ENCODE measurements at regions not wholly inside any gene's neighbourhood (a gene's known extent, or its start where the extent isn't known, plus 50 kb on each side); places are given as distances from the start of the nearest gene placed in this dataset.

GRCh38 chr1:88210103-88210787 is 473.8 kb upstream of the PKN2 start:
- Histone ChIP-seq H3K4me1 (ENCODE audit: insufficient read depth, low read length, poor library complexity, severe bottlenecking) (no peaks in the 10 kb centered on the region), H3K9me2 (ENCODE audit: insufficient read depth, low read length) (no peaks in the 10 kb centered on the region), H3K9me3 (ENCODE audit: low read length) (no peaks in the 10 kb centered on the region), H3K27ac (ENCODE audit: low read depth, low read length, poor library complexity, severe bottlenecking) (no peak overlapping the region), H4K20me1 (ENCODE audit: insufficient read depth, low read length) (no peaks in the 10 kb centered on the region), H2AFZ (ENCODE audit: low read length) (no peak overlapping the region), H3K36me3 (ENCODE audit: insufficient read depth, low read length) (no peaks in the 10 kb centered on the region), H3K4me3 (ENCODE audit: low read depth, low read length, poor library complexity, severe bottlenecking) (no peak overlapping the region), H3K4me2 (ENCODE audit: low read length) (no peak overlapping the region), H3K79me2 (ENCODE audit: insufficient read depth, low read depth, low read length) (no peaks in the 10 kb centered on the region)
- ChIA-PET POLR2A (interaction anchor here (0.7 kb wide), 1 partner anchor 1005 kb away, joined by 3 read pairs; no protein-coding TSS in a partner anchor), CTCF (ENCODE audit: unreplicated experiment) (no interaction called here)
- no peak for DNase-seq (ENCODE audit: low spot score)
- intact Hi-C loops (cut with micrococcal nuclease; ENCODE audit: unreplicated experiment): no loop called here
- TF ChIP-seq CTCF (conservative IDR thresholded peaks at IDR 0.05; ENCODE audit: low read length): no peak
- TF ChIP-seq EZH2phosphoT487 (IDR thresholded peaks at IDR 0.05; ENCODE audit: borderline replicate concordance, low read depth, low read length): no peak
- no TSS peak for BruUV-seq (replicated peaks)

- POLR2A ChIA-PET: no interaction called here
- Histone ChIP-seq H2AFZ (ENCODE audit: low read length) (no peak overlapping the region), H3K4me3 (ENCODE audit: low read depth, low read length, poor library complexity, severe bottlenecking) (no peak overlapping the region), H3K4me1 (ENCODE audit: insufficient read depth, low read length, poor library complexity, severe bottlenecking) (no peaks in the 10 kb centered on the region), H3K9me3 (ENCODE audit: low read length) (no peaks in the 10 kb centered on the region), H3K79me2 (ENCODE audit: insufficient read depth, low read depth, low read length) (no peaks in the 10 kb centered on the region), H3K4me2 (ENCODE audit: low read length) (no peak overlapping the region), H3K27ac (ENCODE audit: low read depth, low read length, poor library complexity, severe bottlenecking) (no peak overlapping the region), H4K20me1 (ENCODE audit: insufficient read depth, low read length) (no peaks in the 10 kb centered on the region), H3K36me3 (ENCODE audit: insufficient read depth, low read length) (no peaks in the 10 kb centered on the region), H3K9me2 (ENCODE audit: insufficient read depth, low read length) (no peaks in the 10 kb centered on the region)
- intact Hi-C loops (cut with micrococcal nuclease; ENCODE audit: unreplicated experiment): no loop called here
- no peak for TF ChIP-seq EZH2phosphoT487 (IDR thresholded peaks at IDR 0.05; ENCODE audit: borderline replicate concordance, low read depth, low read length)
- no peak for TF ChIP-seq CTCF (conservative IDR thresholded peaks at IDR 0.05; ENCODE audit: low read length)
- no peak for DNase-seq (ENCODE audit: low spot score)
- CTCF ChIA-PET (ENCODE audit: unreplicated experiment): no interaction called here
- BruUV-seq (replicated peaks): no TSS peak
These were observed 467.6 kb upstream of the PKN2 start for GRCh38 chr1:88216441-88216840.

- TF ChIP-seq CTCF (conservative IDR thresholded peaks at IDR 0.05; ENCODE audit: low read length) (no peak), EZH2phosphoT487 (IDR thresholded peaks at IDR 0.05; ENCODE audit: borderline replicate concordance, low read depth, low read length) (no peak)
- H3K4me3 ChIP-seq (ENCODE audit: low read depth, low read length, poor library complexity, severe bottlenecking): no peak overlapping the region
- no peak overlapping the region for H3K4me2 ChIP-seq (ENCODE audit: low read length)
- no peaks in the 10 kb centered on the region for H3K4me1 ChIP-seq (ENCODE audit: insufficient read depth, low read length, poor library complexity, severe bottlenecking)
- ChIA-PET CTCF (ENCODE audit: unreplicated experiment) (no interaction called here), POLR2A (no interaction called here)
- intact Hi-C loops (cut with micrococcal nuclease; ENCODE audit: unreplicated experiment): no loop called here
- no peak for DNase-seq (ENCODE audit: low spot score)
- H3K9me2 ChIP-seq (ENCODE audit: insufficient read depth, low read length): no peaks in the 10 kb centered on the region
- no peak overlapping the region for H2AFZ ChIP-seq (ENCODE audit: low read length)
- no peaks in the 10 kb centered on the region for H4K20me1 ChIP-seq (ENCODE audit: insufficient read depth, low read length)
- H3K36me3 ChIP-seq (ENCODE audit: insufficient read depth, low read length): no peaks in the 10 kb centered on the region
- H3K27ac ChIP-seq (ENCODE audit: low read depth, low read length, poor library complexity, severe bottlenecking): no peak overlapping the region
- H3K9me3 ChIP-seq (ENCODE audit: low read length): no peaks in the 10 kb centered on the region
- BruUV-seq (replicated peaks): no TSS peak
- no peaks in the 10 kb centered on the region for H3K79me2 ChIP-seq (ENCODE audit: insufficient read depth, low read depth, low read length)
These were observed 466.7 kb upstream of the PKN2 start for GRCh38 chr1:88217386-88217785.

Data from OCI-LY7 (cell line).